H9 (cell line): ENCODE measurements at regions not wholly inside any gene's neighbourhood (a gene's known extent, or its start where the extent isn't known, plus 50 kb on each side); places are given as distances from the start of the nearest gene placed in this dataset.

Experiments used
- DNase-seq: peaks from one replicate; pipeline ENCODE4 v3.0.0-alpha.2; 2017
- H2AFZ ChIP-seq: one replicate; pipeline ENCODE4 v1.6.1; 2013; ENCODE audit warnings: mild to moderate bottlenecking, low read length, control low read depth, moderate library complexity
- H2AK5ac ChIP-seq: 2 replicates; pipeline ENCODE4 v1.6.1; 2013; ENCODE audit warnings: low read length, control low read depth, mixed read lengths; ENCODE audit not compliant: insufficient read length
- H2BK120ac ChIP-seq: one replicate; pipeline ENCODE4 v1.6.1; 2013; ENCODE audit warnings: low read depth, mild to moderate bottlenecking, low read length, control low read depth, inconsistent platforms; ENCODE audit not compliant: poor library complexity, severe bottlenecking
- H2BK12ac ChIP-seq: 2 replicates; pipeline ENCODE4 v1.6.1; 2013; ENCODE audit warnings: low read length, control low read depth, mixed read lengths, low read depth; ENCODE audit not compliant: insufficient read length
- H2BK15ac ChIP-seq: 2 replicates; pipeline ENCODE4 v1.6.1; 2013; ENCODE audit warnings: low read depth, low read length, control low read depth
- H2BK20ac ChIP-seq: one replicate; pipeline ENCODE4 v1.6.1; 2013; ENCODE audit warnings: low read depth, mild to moderate bottlenecking, low read length, control low read depth, inconsistent platforms; ENCODE audit not compliant: poor library complexity, severe bottlenecking
- H2BK5ac ChIP-seq: 2 replicates; pipeline ENCODE4 v1.6.1; 2013; ENCODE audit warnings: low read length, control low read depth, mixed read lengths; ENCODE audit not compliant: insufficient read length
- H3K14ac ChIP-seq: 2 replicates; pipeline ENCODE4 v1.6.1; 2013; ENCODE audit warnings: low read length, control low read depth; ENCODE audit not compliant: insufficient read depth
- H3K18ac ChIP-seq: 2 replicates; pipeline ENCODE4 v1.6.1; 2013; ENCODE audit warnings: low read depth, mild to moderate bottlenecking, mixed read lengths, low read length, control low read depth; ENCODE audit not compliant: insufficient read length
- H3K23ac ChIP-seq: 2 replicates; pipeline ENCODE4 v1.6.1; 2013; ENCODE audit warnings: low read length, control low read depth, mixed read lengths, low read depth; ENCODE audit not compliant: insufficient read length
- H3K23me2 ChIP-seq: 2 replicates; pipeline ENCODE4 v1.6.1; 2013; ENCODE audit warnings: low read depth, mild to moderate bottlenecking, mixed read lengths, low read length, control low read depth; ENCODE audit not compliant: insufficient read length, poor library complexity, severe bottlenecking
- H3K27ac ChIP-seq: 2 replicates; pipeline ENCODE4 v1.5.1; 2013; ENCODE audit warnings: low read length, control low read depth, mixed read lengths, low read depth; ENCODE audit not compliant: insufficient read length
- H3K27me3 ChIP-seq: 2 replicates; pipeline ENCODE4 v1.6.1; 2013; ENCODE audit warnings: low read length, control low read depth, inconsistent platforms; ENCODE audit not compliant: insufficient read depth
- H3K4ac ChIP-seq: 2 replicates; pipeline ENCODE4 v1.6.1; 2013; ENCODE audit warnings: low read depth, mild to moderate bottlenecking, control low read depth, inconsistent platforms, low read length, moderate library complexity
- H3K4me1 ChIP-seq: 2 replicates; pipeline ENCODE4 v1.6.1; 2013; ENCODE audit warnings: low read length, control low read depth, inconsistent platforms; ENCODE audit not compliant: insufficient read depth
- H3K4me2 ChIP-seq: 2 replicates; pipeline ENCODE4 v1.6.1; 2013; ENCODE audit warnings: low read length, control low read depth, mixed read lengths; ENCODE audit not compliant: insufficient read length, insufficient read depth
- H3K56ac ChIP-seq: 2 replicates; pipeline ENCODE4 v1.6.1; 2013; ENCODE audit warnings: low read depth, mild to moderate bottlenecking, mixed read lengths, low read length, control low read depth; ENCODE audit not compliant: insufficient read length
- H3K79me1 ChIP-seq: 2 replicates; pipeline ENCODE4 v1.6.1; 2013; ENCODE audit warnings: low read depth, mild to moderate bottlenecking, moderate library complexity, low read length, control low read depth, inconsistent platforms; ENCODE audit not compliant: insufficient read depth, poor library complexity, severe bottlenecking
- H3K79me2 ChIP-seq: 2 replicates; pipeline ENCODE4 v1.6.1; 2013; ENCODE audit warnings: low read length, control low read depth, inconsistent platforms; ENCODE audit not compliant: insufficient read depth
- H3K9ac ChIP-seq: 2 replicates; pipeline ENCODE4 v1.6.1; 2013; ENCODE audit warnings: low read length, control low read depth, mixed read lengths; ENCODE audit not compliant: insufficient read length; ENCODE audit errors: extremely low read depth
- H3K9me3 ChIP-seq: one replicate; pipeline ENCODE4 v1.6.1; 2013; ENCODE audit warnings: low read depth, low read length, inconsistent platforms; ENCODE audit not compliant: control insufficient read depth
- H3T11ph ChIP-seq: one replicate; pipeline ENCODE4 v1.6.1; 2013; ENCODE audit warnings: mild to moderate bottlenecking, low read length, control low read depth, inconsistent platforms
- H4K20me1 ChIP-seq: one replicate; pipeline ENCODE4 v1.6.1; 2013; ENCODE audit not compliant: control insufficient read depth, insufficient read length, insufficient read depth
- H4K5ac ChIP-seq: 2 replicates; pipeline ENCODE4 v1.6.1; 2013; ENCODE audit warnings: low read depth, mild to moderate bottlenecking, mixed read lengths, low read length, control low read depth; ENCODE audit not compliant: insufficient read length
- H4K8ac ChIP-seq: replicated peaks from 2 replicates; pipeline ENCODE4 v1.6.1; 2013; ENCODE audit warnings: low read length, control low read depth, mixed read lengths, low read depth; ENCODE audit not compliant: insufficient read length
- H4K91ac ChIP-seq: 2 replicates; pipeline ENCODE4 v1.6.1; 2013; ENCODE audit warnings: low read depth, mild to moderate bottlenecking, moderate library complexity, mixed read lengths, low read length, control low read depth; ENCODE audit not compliant: insufficient read length
- H3K27ac Mint-ChIP-seq, 3 experiments: 2 replicates in 2 of 3; 3 replicates in 1 of 3; pipeline ENCODE4 v1.8.0; 2020 to 2021; ENCODE audit warnings: mixed read lengths in 3 of 3, mild to moderate bottlenecking in 1 of 3, moderate library complexity in 1 of 3
- H3K27me3 Mint-ChIP-seq: 2 replicates; pipeline ENCODE4 v1.8.0; 2021; ENCODE audit warnings: low read depth, mild to moderate bottlenecking, moderate library complexity, mixed read lengths
- H3K36me3 Mint-ChIP-seq, 3 experiments: 2 replicates in 2 of 3; 3 replicates in 1 of 3; pipeline ENCODE4 v1.8.0; 2020 to 2021; ENCODE audit warnings: low read depth in 3 of 3, mixed read lengths in 3 of 3; ENCODE audit not compliant: insufficient read depth in 1 of 3
- H3K4me1 Mint-ChIP-seq, 2 experiments: 2 replicates each; pipeline ENCODE4 v1.8.0; 2020; ENCODE audit warnings: mixed read lengths in 2 of 2
- H3K4me3 Mint-ChIP-seq, 2 experiments: 2 replicates in 1 of 2; 3 replicates in 1 of 2; pipeline ENCODE4 v1.8.0; 2020 to 2021; ENCODE audit warnings: mild to moderate bottlenecking in 2 of 2, mixed read lengths in 2 of 2, moderate library complexity in 1 of 2
- H3K9me3 Mint-ChIP-seq, 2 experiments: 2 replicates in 1 of 2; 3 replicates in 1 of 2; pipeline ENCODE4 v1.8.0; 2020; ENCODE audit warnings: mild to moderate bottlenecking in 2 of 2, mixed read lengths in 2 of 2, moderate library complexity in 1 of 2
- WGBS: extraction: QIAGEN DNeasy Blood & Tissue Kit; methylation state at CpG from one replicate; pipeline ENCODE4 v1.1.7; 2013; ENCODE audit warnings: missing lambda C conversion rate, low lambda C conversion rate, mixed read lengths; ENCODE audit not compliant: insufficient read length; ENCODE audit errors: extremely low coverage; 5-methylcytosine and 5-hydroxymethylcytosine counted together
- TF ChIP-seq, protein P1 (sequence below): fragments of 200-600 bp; sonication (generic); conservative IDR thresholded peaks from 3 replicates; pipeline ENCODE4 v1.8.0; 2021; ENCODE audit warnings: antibody characterized with exemption, mild to moderate bottlenecking

DNA sequence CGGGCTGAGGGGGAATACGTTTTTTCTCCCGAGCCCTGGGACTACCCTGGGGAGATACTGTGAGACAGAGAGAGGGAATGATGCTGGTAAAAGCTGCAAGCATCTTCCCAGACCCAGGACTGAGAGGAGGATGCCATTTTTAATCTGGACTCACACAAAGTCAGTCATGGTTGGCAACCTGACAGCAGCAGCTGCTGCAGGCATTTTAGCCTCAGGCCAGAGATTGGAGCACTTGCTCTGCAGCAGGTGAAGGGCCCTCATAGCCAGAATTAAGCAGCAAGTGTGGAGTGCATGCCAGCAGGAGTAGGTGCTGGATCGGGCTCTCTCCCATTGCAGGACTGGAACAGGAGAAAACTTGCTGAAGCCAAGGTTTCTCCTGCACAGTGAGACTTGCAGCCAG lies 361.1 kb upstream of the CLEC14A start:
- no peaks in the 10 kb centered on the region for H4K20me1 ChIP-seq
- H2BK15ac ChIP-seq = no peak overlapping the region
- no peak overlapping the region for H4K8ac ChIP-seq
- no peak overlapping the region for H3K23ac ChIP-seq
- no peaks in the 10 kb centered on the region for H3K23me2 ChIP-seq
- no peaks in the 10 kb centered on the region for H3K4me1 ChIP-seq
- no peak for DNase-seq
- no peak overlapping the region for H3K4ac ChIP-seq
- H2BK5ac ChIP-seq = no peak overlapping the region
- H4K5ac ChIP-seq = no peak overlapping the region
- Mint-ChIP-seq H3K9me3 (peaks cover 8 to 23% of the 10 kb centered on the region in 2 experiments; a peak in 3 of 5 replicates), H3K4me3 (no peak overlapping the region), H3K36me3 (peaks cover 3 to 14% (median 6%) of the 10 kb centered on the region in 3 experiments), H3K4me1 (peaks cover 6 to 9% of the 10 kb centered on the region in 2 experiments), H3K27ac (no peak overlapping the region), H3K27me3 (peaks cover 3% of the 10 kb centered on the region; the same call in 1 of the 2 replicates)
- no peak overlapping the region for H3T11ph ChIP-seq
- H2AFZ ChIP-seq = no peak overlapping the region
- H3K9ac ChIP-seq = no peak overlapping the region
- no peaks in the 10 kb centered on the region for H3K79me1 ChIP-seq
- H3K9me3 ChIP-seq = no peaks in the 10 kb centered on the region
- H4K91ac ChIP-seq = no peak overlapping the region
- no peak overlapping the region for H2BK12ac ChIP-seq
- H2BK20ac ChIP-seq = no peak overlapping the region
- H3K4me2 ChIP-seq = no peak overlapping the region
- no peaks in the 10 kb centered on the region for H3K79me2 ChIP-seq
- H2BK120ac ChIP-seq = no peak overlapping the region
- H3K27ac ChIP-seq = no peak overlapping the region
- TF ChIP-seq, protein P1, sequence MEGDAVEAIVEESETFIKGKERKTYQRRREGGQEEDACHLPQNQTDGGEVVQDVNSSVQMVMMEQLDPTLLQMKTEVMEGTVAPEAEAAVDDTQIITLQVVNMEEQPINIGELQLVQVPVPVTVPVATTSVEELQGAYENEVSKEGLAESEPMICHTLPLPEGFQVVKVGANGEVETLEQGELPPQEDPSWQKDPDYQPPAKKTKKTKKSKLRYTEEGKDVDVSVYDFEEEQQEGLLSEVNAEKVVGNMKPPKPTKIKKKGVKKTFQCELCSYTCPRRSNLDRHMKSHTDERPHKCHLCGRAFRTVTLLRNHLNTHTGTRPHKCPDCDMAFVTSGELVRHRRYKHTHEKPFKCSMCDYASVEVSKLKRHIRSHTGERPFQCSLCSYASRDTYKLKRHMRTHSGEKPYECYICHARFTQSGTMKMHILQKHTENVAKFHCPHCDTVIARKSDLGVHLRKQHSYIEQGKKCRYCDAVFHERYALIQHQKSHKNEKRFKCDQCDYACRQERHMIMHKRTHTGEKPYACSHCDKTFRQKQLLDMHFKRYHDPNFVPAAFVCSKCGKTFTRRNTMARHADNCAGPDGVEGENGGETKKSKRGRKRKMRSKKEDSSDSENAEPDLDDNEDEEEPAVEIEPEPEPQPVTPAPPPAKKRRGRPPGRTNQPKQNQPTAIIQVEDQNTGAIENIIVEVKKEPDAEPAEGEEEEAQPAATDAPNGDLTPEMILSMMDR = no peak
- H2AK5ac ChIP-seq = no peak overlapping the region
- H3K27me3 ChIP-seq = no peaks in the 10 kb centered on the region
- H3K14ac ChIP-seq = no peak overlapping the region
- H3K56ac ChIP-seq = no peak overlapping the region
- no CpG with 5 or more reads among the region's 4 CpGs for WGBS
- no peak overlapping the region for H3K18ac ChIP-seq
